ENCODE measurements at regions not wholly inside any gene's neighbourhood (a gene's known extent, or its start where the extent isn't known, plus 50 kb on each side); places are given as distances from the start of the nearest gene placed in this dataset.
"Not testable (repeated sequence)": the region's sequence is repeated elsewhere in the genome, so short reads cannot be mapped to it uniquely, and the experiment has no call there.

- H3K4me3 ChIP-seq (ENCODE audit: insufficient read depth, low read depth, low read length); H3K9ac ChIP-seq (ENCODE audit: low read depth, low read length); H3K4ac ChIP-seq (ENCODE audit: low read depth, low read length); H2BK120ac ChIP-seq (ENCODE audit: low read depth, low read length); H3K23ac ChIP-seq (ENCODE audit: low read depth, low read length); H2AFZ ChIP-seq (replicated peaks; ENCODE audit: low read length, poor library complexity); POLR2A ChIA-PET (ENCODE audit: unreplicated experiment); dilution Hi-C loops (cut with HindIII; ENCODE audit: low sequenced_read_pairs, unreplicated experiment); H3K27ac ChIP-seq (ENCODE audit: insufficient read depth, low read length); H3K9me3 ChIP-seq (ENCODE audit: control insufficient read depth, insufficient read depth, low read length); H3K27me3 ChIP-seq (ENCODE audit: control insufficient read depth, insufficient read depth, low read length); H3K4me1 ChIP-seq (ENCODE audit: control insufficient read depth, insufficient read depth, low read length); H3K36me3 ChIP-seq (ENCODE audit: control insufficient read depth, insufficient read depth, low read length); H2BK20ac ChIP-seq (ENCODE audit: low read depth, low read length); H3K79me1 ChIP-seq (ENCODE audit: low read depth in 1 of 2, low read length in 2 of 2); in situ Hi-C loops (cut with MboI; ENCODE audit: low sequenced_read_pairs); H2BK5ac ChIP-seq (ENCODE audit: low read depth, low read length, poor library complexity, severe bottlenecking); ATAC-seq (ENCODE audit: low read depth); H2BK15ac ChIP-seq (ENCODE audit: low read depth, low read length); DNase-seq; H3K4me2 ChIP-seq (ENCODE audit: low read depth, low read length); H3K9me1 ChIP-seq (ENCODE audit: insufficient read depth, low read length); BruUV-seq (replicated peaks); H2AK9ac ChIP-seq (replicated peaks; ENCODE audit: low read depth, low read length, poor library complexity); H3K14ac ChIP-seq (replicated peaks; ENCODE audit: low read depth, low read length); H4K8ac ChIP-seq (ENCODE audit: low read depth in 2 of 2, low read length in 2 of 2); H2AK5ac ChIP-seq (ENCODE audit: low read depth, low read length); intact Hi-C loops (cut with micrococcal nuclease); H4K20me1 ChIP-seq (ENCODE audit: insufficient read depth, low read length); CTCF ChIA-PET; H4K5ac ChIP-seq (ENCODE audit: low read depth, low read length); H3K18ac ChIP-seq (ENCODE audit: low read depth, low read length); H3K56ac ChIP-seq (ENCODE audit: extremely low read depth, insufficient read depth, low read length); H4K91ac ChIP-seq (ENCODE audit: insufficient read depth, low read depth, low read length): not testable (repeated sequence)
- WGBS, 2 experiments (ENCODE audit: extremely low coverage in 2 of 2, insufficient read length in 1 of 2): 71% methylated on average over 4 of the region's 10 CpGs; no CpG with 5 or more reads in 1 of the 2 experiments
Observed at GRCh38 chr10:37044319-37044718, 81.1 kb upstream of the ANKRD30A start.

Data from IMR-90 (cell line).